Astrocyte of the spinal cord (primary cell): ENCODE measurements at regions not wholly inside any gene's neighbourhood (a gene's known extent, or its start where the extent isn't known, plus 50 kb on each side); places are given as distances from the start of the nearest gene placed in this dataset.
"Not testable (repeated sequence)": the region's sequence is repeated elsewhere in the genome, so short reads cannot be mapped to it uniquely, and the experiment has no call there.

Source experiments
- DNase-seq: peaks from one replicate; pipeline ENCODE4 v3.0.0; 2011; ENCODE audit warnings: low read depth, low spot score
- H3K4me3 ChIP-seq: 2 replicates; pipeline ENCODE4 v1.5.1; 2011; ENCODE audit warnings: low read depth, mild to moderate bottlenecking, low read length, moderate library complexity
- CTCF ChIP-seq: IDR thresholded peaks from 2 replicates; pipeline ENCODE4 v1.5.1; 2012; ENCODE audit warnings: low read depth, mild to moderate bottlenecking, low read length, inconsistent platforms
- in situ Hi-C: cut with HindIII; loops from 2 replicates; pipeline ENCODE4 v1.10.0; 2017; ENCODE audit warnings: low sequenced_read_pairs

DNA sequence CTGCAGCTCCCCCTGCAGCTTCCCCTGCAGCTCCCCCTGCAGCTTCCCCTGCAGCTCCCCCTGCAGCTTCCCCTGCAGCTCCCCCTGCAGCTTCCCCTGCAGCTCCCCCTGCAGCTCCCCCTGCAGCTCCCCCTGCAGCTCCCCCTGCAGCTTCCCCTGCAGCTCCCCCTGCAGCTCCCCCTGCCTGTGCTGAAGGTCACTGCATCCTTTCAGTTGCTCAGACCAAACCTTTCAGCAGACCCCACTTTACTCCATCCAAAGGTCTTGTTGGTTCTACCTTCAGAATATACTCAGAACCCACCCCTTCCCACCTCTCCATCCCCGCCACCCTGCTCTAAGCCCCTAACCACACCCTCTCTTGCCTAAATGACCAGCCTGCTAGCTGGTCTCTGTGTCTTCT is 120.0 kb downstream of the TEX29 start:
- TF ChIP-seq CTCF: peak; percentile 1
- DNase-seq, in situ Hi-C loops, H3K4me3 ChIP-seq: not testable (repeated sequence)

DNA sequence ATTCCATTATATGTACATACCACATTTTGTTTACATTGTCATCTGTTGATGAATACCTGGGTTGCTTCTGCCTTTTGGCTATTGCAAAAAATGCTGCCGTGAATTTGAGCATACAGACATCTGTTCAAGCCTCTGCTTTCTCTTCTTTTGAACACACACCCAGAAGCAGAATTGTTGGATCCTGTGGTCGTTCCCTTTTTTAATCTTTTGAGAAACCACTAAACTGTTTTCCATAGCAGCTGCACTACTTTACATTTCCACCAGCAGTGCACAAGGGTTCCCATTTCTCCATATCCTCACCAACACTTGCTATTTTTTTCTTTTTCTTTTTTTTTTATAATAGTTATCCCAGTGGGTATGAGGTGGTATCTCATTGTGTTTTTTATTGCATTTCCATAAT is 123.5 kb downstream of the TEX29 start:
- in situ Hi-C loops: no loop called here

GRCh38 chr13:111448504-111448903 is 128.1 kb downstream of the TEX29 start:
- no peak for TF ChIP-seq CTCF
- no peak overlapping the region for H3K4me3 ChIP-seq
- in situ Hi-C loops: no loop called here
- DNase-seq: no peak

More for the DNA sequence above, 123.5 kb downstream of the TEX29 start:
- H3K4me3 ChIP-seq: no peak overlapping the region
- no peak for TF ChIP-seq CTCF
- DNase-seq: no peak

GRCh38 chr13:111449041-111449440 is 128.6 kb downstream of the TEX29 start:
- in situ Hi-C loops: no loop called here
- DNase-seq: no peak
- no peak for TF ChIP-seq CTCF
- H3K4me3 ChIP-seq: no peak overlapping the region

DNA sequence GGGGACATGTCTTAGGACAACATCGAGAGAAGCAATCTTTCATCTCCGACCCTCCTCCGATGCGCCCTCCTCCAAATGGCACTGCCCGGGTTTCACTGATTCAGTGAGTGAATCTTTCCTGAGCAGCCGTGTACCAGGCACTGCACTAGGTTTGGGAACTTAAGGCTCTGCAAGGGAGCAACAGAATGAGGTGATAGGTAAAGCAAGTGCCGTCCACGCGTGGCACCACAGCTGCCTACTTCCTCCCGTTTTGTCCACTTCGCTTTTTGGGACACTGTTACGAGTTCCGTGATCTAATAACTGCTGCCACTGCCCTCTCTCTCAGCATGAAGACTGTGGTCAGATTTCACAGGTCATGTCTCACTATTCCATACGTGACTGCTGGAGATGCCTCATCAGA is 131.0 kb downstream of the TEX29 start:
- DNase-seq: no peak
- no peak overlapping the region for H3K4me3 ChIP-seq
- in situ Hi-C loops: no loop called here
- TF ChIP-seq CTCF: no peak

GRCh38 chr13:111456452-111457230 is 136.2 kb downstream of the TEX29 start:
- TF ChIP-seq CTCF: no peak
- in situ Hi-C loops: no loop called here

More at GRCh38 chr13:111456452-111457230, 136.2 kb downstream of the TEX29 start:
- no peak overlapping the region for H3K4me3 ChIP-seq
- DNase-seq: no peak
